H1 (cell line): ENCODE measurements at regions not wholly inside any gene's neighbourhood (a gene's known extent, or its start where the extent isn't known, plus 50 kb on each side); places are given as distances from the start of the nearest gene placed in this dataset.

Experiments
- CTCF ChIA-PET: fragments of 300-600 bp; sonication (Branson Sonifier 250); formaldehyde crosslinking; loops from one replicate; lab custom pipeline; 2021; ENCODE audit not compliant: partially characterized antibody; lab: Charles Lee
- POLR2A ChIA-PET: fragments of 300-600 bp; sonication (Branson Sonifier 250); formaldehyde crosslinking; loops from one replicate; lab custom pipeline; 2021; ENCODE audit warnings: inconsistent platforms; ENCODE audit not compliant: partially characterized antibody; lab: Charles Lee
- DNase-seq, 2 experiments: peaks; one replicate each; pipeline versions ENCODE4 v3.0.0 to v3.0.0-alpha.2; 2010 to 2022; ENCODE audit warnings: low spot score in 2 of 2, low read depth in 1 of 2, mixed read lengths in 1 of 2
- FAIRE-seq: peaks from 2 replicates; lab custom pipeline; 2011; peaks lifted over from hg19 to GRCh38; lab: Jason Lieb, UNC
- H2AFZ ChIP-seq: 2 replicates; pipeline ENCODE4 v1.8.1; 2012; ENCODE audit warnings: low read length, inconsistent platforms
- H2AK5ac ChIP-seq: 2 replicates; pipeline ENCODE4 v1.6.1; 2013; ENCODE audit warnings: low read depth, low read length
- H2BK120ac ChIP-seq: replicated peaks from 2 replicates; pipeline ENCODE3; 2013; ENCODE audit warnings: low read depth, low read length, inconsistent platforms
- H2BK12ac ChIP-seq: 2 replicates; pipeline ENCODE4 v1.6.1; 2013; ENCODE audit warnings: low read depth, low read length
- H2BK15ac ChIP-seq: 2 replicates; pipeline ENCODE4 v1.6.1; 2013; ENCODE audit warnings: low read length
- H2BK20ac ChIP-seq: 2 replicates; pipeline ENCODE4 v1.6.1; 2013; ENCODE audit warnings: low read length
- H2BK5ac ChIP-seq: 2 replicates; pipeline ENCODE4 v1.6.1; 2013; ENCODE audit warnings: low read depth, low read length
- H3K14ac ChIP-seq: 2 replicates; pipeline ENCODE4 v1.6.1; 2013; ENCODE audit warnings: inconsistent platforms; ENCODE audit not compliant: insufficient read length
- H3K18ac ChIP-seq: 2 replicates; pipeline ENCODE4 v1.6.1; 2013; ENCODE audit warnings: low read length; ENCODE audit errors: extremely low read depth
- H3K23ac ChIP-seq: 2 replicates; pipeline ENCODE4 v1.6.1; 2013; ENCODE audit warnings: inconsistent platforms; ENCODE audit not compliant: insufficient read length
- H3K23me2 ChIP-seq: 2 replicates; pipeline ENCODE4 v1.6.1; 2013; ENCODE audit warnings: low read depth, low read length
- H3K27ac ChIP-seq: 2 replicates; pipeline ENCODE4 v1.6.1; 2011; ENCODE audit warnings: low read depth, low read length, inconsistent platforms
- H3K27me3 ChIP-seq, 4 experiments: replicated peaks in 1 of 4; 1 replicate in 1 of 4; 2 replicates in 3 of 4; pipeline versions ENCODE4 v1.6.1 to v1.8.1; 2011 to 2013; ENCODE audit warnings: low read length in 3 of 4, mild to moderate bottlenecking in 3 of 4, inconsistent platforms in 2 of 4, mixed read lengths in 2 of 4, moderate library complexity in 1 of 4; ENCODE audit not compliant: control insufficient read depth in 3 of 4, insufficient read depth in 3 of 4; ENCODE audit errors: extremely low read depth in 1 of 4
- H3K36me3 ChIP-seq, 4 experiments: 2 replicates each; pipeline versions ENCODE4 v1.6.1 to v1.8.1; 2011 to 2013; ENCODE audit warnings: mild to moderate bottlenecking in 4 of 4, low read length in 3 of 4, moderate library complexity in 2 of 4, control low read depth in 1 of 4, inconsistent platforms in 1 of 4; ENCODE audit not compliant: insufficient read depth in 4 of 4, control insufficient read depth in 2 of 4
- H3K4ac ChIP-seq: replicated peaks from 2 replicates; pipeline ENCODE3; 2013; ENCODE audit warnings: low read length, low read depth, mixed read lengths, inconsistent platforms; ENCODE audit not compliant: insufficient read length
- H3K4me1 ChIP-seq, 4 experiments: replicated peaks in 1 of 4; 1 replicate in 1 of 4; 2 replicates in 3 of 4; pipeline versions ENCODE4 v1.6.1 to v1.8.1; 2011 to 2013; ENCODE audit warnings: low read length in 3 of 4, inconsistent platforms in 2 of 4, mixed read lengths in 1 of 4; ENCODE audit not compliant: insufficient read depth in 4 of 4, control insufficient read depth in 3 of 4
- H3K4me2 ChIP-seq, 2 experiments: 2 replicates each; pipeline versions ENCODE4 v1.6.1 to v1.8.1; 2011 to 2013; ENCODE audit warnings: low read depth in 2 of 2, low read length in 2 of 2, control low read depth in 1 of 2, inconsistent platforms in 1 of 2, mild to moderate bottlenecking in 1 of 2; ENCODE audit not compliant: insufficient read depth in 1 of 2
- H3K4me3 ChIP-seq, 4 experiments: fragments of 200-600, 300-600 bp in 1 of 4; sonication (generic), shearing (Covaris generic), sonication (Bioruptor Twin) in 1 of 4; 2 replicates each; pipeline versions ENCODE4 v1.5.1 to v1.8.1; 2011 to 2016; ENCODE audit warnings: low read length in 4 of 4, low read depth in 3 of 4, control low read depth in 2 of 4, inconsistent platforms in 2 of 4, mild to moderate bottlenecking in 2 of 4, mixed read lengths in 1 of 4, moderate library complexity in 1 of 4; ENCODE audit not compliant: insufficient read depth in 2 of 4; ENCODE audit errors: extremely low read depth in 1 of 4
- H3K56ac ChIP-seq: replicated peaks from 2 replicates; pipeline ENCODE3; 2013; ENCODE audit warnings: low read depth, mild to moderate bottlenecking, mixed read lengths, low read length, inconsistent platforms; ENCODE audit not compliant: insufficient read length
- H3K79me1 ChIP-seq: 2 replicates; pipeline ENCODE4 v1.6.1; 2013; ENCODE audit warnings: low read depth, low read length, control low read depth
- H3K79me2 ChIP-seq, 2 experiments: 2 replicates each; pipeline versions ENCODE4 v1.6.1 to v1.8.1; 2012 to 2013; ENCODE audit warnings: low read length in 2 of 2, mild to moderate bottlenecking in 2 of 2, inconsistent platforms in 1 of 2; ENCODE audit not compliant: insufficient read depth in 2 of 2, control insufficient read depth in 1 of 2
- H3K9ac ChIP-seq, 4 experiments: replicated peaks in 1 of 4; 1 replicate in 1 of 4; 2 replicates in 3 of 4; pipeline versions ENCODE4 v1.6.1 to v1.8.1; 2011 to 2013; ENCODE audit warnings: low read depth in 3 of 4, low read length in 3 of 4, control low read depth in 2 of 4, mild to moderate bottlenecking in 2 of 4, moderate library complexity in 2 of 4, inconsistent platforms in 1 of 4; ENCODE audit errors: extremely low read depth in 1 of 4
- H3K9me3 ChIP-seq, 2 experiments: 2 replicates each; pipeline versions ENCODE4 v1.6.1 to v1.8.1; 2012 to 2013; ENCODE audit warnings: mild to moderate bottlenecking in 2 of 2, moderate library complexity in 2 of 2, control low read depth in 1 of 2, inconsistent platforms in 1 of 2, low read depth in 1 of 2, low read length in 1 of 2, mixed read lengths in 1 of 2; ENCODE audit not compliant: insufficient read depth in 2 of 2
- H4K20me1 ChIP-seq, 2 experiments: replicated peaks in 1 of 2; 2 replicates each; pipeline versions ENCODE3 to v1.8.1; 2011 to 2013; ENCODE audit warnings: inconsistent platforms in 2 of 2, low read length in 2 of 2, mild to moderate bottlenecking in 1 of 2; ENCODE audit not compliant: insufficient read depth in 2 of 2, control insufficient read depth in 1 of 2
- H4K5ac ChIP-seq: 2 replicates; pipeline ENCODE4 v1.6.1; 2013; ENCODE audit warnings: low read length, low read depth, mixed read lengths, inconsistent platforms; ENCODE audit not compliant: insufficient read length
- H4K8ac ChIP-seq: 2 replicates; pipeline ENCODE4 v1.8.0; 2013; ENCODE audit warnings: mild to moderate bottlenecking, moderate library complexity, low read length, inconsistent platforms; ENCODE audit not compliant: insufficient read depth; ENCODE audit errors: extremely low read depth
- H4K91ac ChIP-seq: replicated peaks from 2 replicates; pipeline ENCODE3; 2013; ENCODE audit warnings: low read length, mixed read lengths, inconsistent platforms; ENCODE audit not compliant: insufficient read length
- ASH2L ChIP-seq: fragments of 200-600, 300-600 bp; sonication (generic); IDR thresholded peaks from one replicate; pipeline ENCODE4 v1.7.1; 2017; ENCODE audit warnings: low read length
- CHD1 ChIP-seq: IDR thresholded peaks from 2 replicates; pipeline ENCODE4 v1.6.1; 2012; ENCODE audit warnings: low read depth, low read length, improper control_type of control experiment
- E2F6 ChIP-seq: IDR thresholded peaks from 2 replicates; pipeline ENCODE4 v1.6.1; 2012; ENCODE audit warnings: inconsistent platforms
- KDM5A ChIP-seq: fragments of 200-600 bp; IDR thresholded peaks from 2 replicates; pipeline ENCODE4 v1.7.1; 2012; ENCODE audit warnings: mild to moderate bottlenecking, low read length, inconsistent platforms, mixed read lengths
- RAD21 ChIP-seq, 2 experiments: IDR thresholded peaks in 1 of 2; conservative IDR thresholded peaks in 1 of 2; 2 replicates each; pipeline ENCODE4 v1.6.1; 2011; ENCODE audit warnings: low read depth in 2 of 2, low read length in 2 of 2, improper control_type of control experiment in 1 of 2, inconsistent platforms in 1 of 2, mild to moderate bottlenecking in 1 of 2, moderate library complexity in 1 of 2
- RBBP5 ChIP-seq: IDR thresholded peaks from 2 replicates; pipeline ENCODE4 v1.7.1; 2012; ENCODE audit warnings: low read depth, mild to moderate bottlenecking, inconsistent platforms, low read length, moderate library complexity, borderline replicate concordance
- WGBS, 2 experiments: shearing (Covaris generic) in 1 of 2; methylation state at CpG; one replicate each; pipeline versions ENCODE4 v1.1.6 to v1.1.7; 2013 to 2015; ENCODE audit warnings: low lambda C conversion rate in 2 of 2, mixed read lengths in 2 of 2, inconsistent platforms in 1 of 2, low coverage in 1 of 2, missing lambda C conversion rate in 1 of 2; ENCODE audit not compliant: insufficient replicate concordance in 2 of 2, insufficient coverage in 1 of 2, insufficient read length in 1 of 2; ENCODE audit errors: extremely low coverage in 1 of 2, missing lambda C conversion rate in 1 of 2; 5-methylcytosine and 5-hydroxymethylcytosine counted together
- TF ChIP-seq, protein P1 (sequence below), 3 experiments: IDR thresholded peaks; 1 replicate in 2 of 3; 2 replicates in 1 of 3; pipeline versions ENCODE4 v1.5.1 to v1.6.1; 2011; ENCODE audit warnings: low read length in 3 of 3, mild to moderate bottlenecking in 3 of 3, inconsistent platforms in 2 of 3, low read depth in 1 of 3, moderate library complexity in 1 of 3; ENCODE audit not compliant: insufficient read depth in 1 of 3; ENCODE audit errors: control extremely low read depth in 1 of 3

DNA sequence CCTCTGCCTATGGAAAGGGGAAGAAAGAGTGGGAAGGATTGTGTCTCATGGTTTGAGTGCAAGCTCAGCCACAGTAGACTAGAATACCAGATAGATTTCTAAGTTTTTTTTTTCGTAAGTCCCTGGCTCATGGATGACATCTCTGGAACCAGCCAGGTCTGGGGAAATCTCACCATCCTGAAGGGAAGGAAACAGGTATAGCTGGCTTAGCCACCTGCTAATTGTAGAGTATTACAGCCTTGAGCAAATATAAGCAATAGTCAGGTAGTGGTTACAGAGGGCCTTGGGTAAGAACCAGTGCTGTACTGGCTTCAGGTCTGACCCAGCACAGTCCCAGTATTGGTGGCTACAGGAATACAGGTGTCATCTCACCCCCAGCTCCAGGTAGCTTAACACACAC lies 500.9 kb upstream of the PRMT6 start:
- no peak overlapping the region for H4K8ac ChIP-seq
- H3K23me2 ChIP-seq, result no peaks in the 10 kb centered on the region
- H2AK5ac ChIP-seq, result no peak overlapping the region
- CTCF ChIA-PET, result interaction anchor here (2.2 kb wide), 1 partner anchor 9 kb away, joined by 4 read pairs; no protein-coding TSS in a partner anchor
- no peak overlapping the region for H3K4ac ChIP-seq
- H3K14ac ChIP-seq, result no peak overlapping the region
- H2BK120ac ChIP-seq, result no peak overlapping the region
- no peaks in the 10 kb centered on the region for H3K36me3 ChIP-seq
- H3K9me3 ChIP-seq, result no peaks in the 10 kb centered on the region
- no peak overlapping the region for H2BK5ac ChIP-seq
- no peak overlapping the region for H2BK15ac ChIP-seq
- H3K9ac ChIP-seq, result no peak overlapping the region
- DNase-seq (no peak), FAIRE-seq (no peak)
- WGBS, 2 experiments, result 100% methylated on average over 1 of the region's 1 CpG; no CpG with 5 or more reads in 1 of the 2 experiments
- no peak overlapping the region for H3K27ac ChIP-seq
- no peak overlapping the region for H3K18ac ChIP-seq
- no peak overlapping the region for H3K4me2 ChIP-seq
- H3K23ac ChIP-seq, result no peak overlapping the region
- no peak overlapping the region for H2AFZ ChIP-seq
- H4K5ac ChIP-seq, result no peak overlapping the region
- H3K4me1 ChIP-seq, result no peaks in the 10 kb centered on the region
- no peak overlapping the region for H3K4me3 ChIP-seq
- H4K20me1 ChIP-seq, result no peaks in the 10 kb centered on the region
- TF ChIP-seq, protein P1, sequence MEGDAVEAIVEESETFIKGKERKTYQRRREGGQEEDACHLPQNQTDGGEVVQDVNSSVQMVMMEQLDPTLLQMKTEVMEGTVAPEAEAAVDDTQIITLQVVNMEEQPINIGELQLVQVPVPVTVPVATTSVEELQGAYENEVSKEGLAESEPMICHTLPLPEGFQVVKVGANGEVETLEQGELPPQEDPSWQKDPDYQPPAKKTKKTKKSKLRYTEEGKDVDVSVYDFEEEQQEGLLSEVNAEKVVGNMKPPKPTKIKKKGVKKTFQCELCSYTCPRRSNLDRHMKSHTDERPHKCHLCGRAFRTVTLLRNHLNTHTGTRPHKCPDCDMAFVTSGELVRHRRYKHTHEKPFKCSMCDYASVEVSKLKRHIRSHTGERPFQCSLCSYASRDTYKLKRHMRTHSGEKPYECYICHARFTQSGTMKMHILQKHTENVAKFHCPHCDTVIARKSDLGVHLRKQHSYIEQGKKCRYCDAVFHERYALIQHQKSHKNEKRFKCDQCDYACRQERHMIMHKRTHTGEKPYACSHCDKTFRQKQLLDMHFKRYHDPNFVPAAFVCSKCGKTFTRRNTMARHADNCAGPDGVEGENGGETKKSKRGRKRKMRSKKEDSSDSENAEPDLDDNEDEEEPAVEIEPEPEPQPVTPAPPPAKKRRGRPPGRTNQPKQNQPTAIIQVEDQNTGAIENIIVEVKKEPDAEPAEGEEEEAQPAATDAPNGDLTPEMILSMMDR (IDR thresholded peaks at IDR 0.05; ENCODE audit: control extremely low read depth in 1 of 3, insufficient read depth in 1 of 3, low read depth in 1 of 3, low read length in 3 of 3), result no peak
- no peak for TF ChIP-seq E2F6
- TF ChIP-seq CHD1, result no peak
- no peak for TF ChIP-seq RAD21 (IDR thresholded peaks at IDR 0.05 in 1 of 2, conservative IDR thresholded peaks at IDR 0.05 in 1 of 2; ENCODE audit: low read depth in 2 of 2, low read length in 2 of 2)
- no peak for TF ChIP-seq RBBP5
- TF ChIP-seq ASH2L, result no peak
- TF ChIP-seq KDM5A, result no peak
- POLR2A ChIA-PET, result no interaction called here
- no peaks in the 10 kb centered on the region for H3K79me2 ChIP-seq
- no peak overlapping the region for H2BK20ac ChIP-seq
- no peaks in the 10 kb centered on the region for H3K79me1 ChIP-seq
- no peaks in the 10 kb centered on the region for H3K27me3 ChIP-seq
- H3K56ac ChIP-seq, result no peak overlapping the region
- H4K91ac ChIP-seq, result no peak overlapping the region
- no peak overlapping the region for H2BK12ac ChIP-seq
